Activated T-helper 1 cell treated with Interleukin-2 at 50 U/mL for 16 hours (primary cell): ENCODE measurements at regions not wholly inside any gene's neighbourhood (a gene's known extent, or its start where the extent isn't known, plus 50 kb on each side); places are given as distances from the start of the nearest gene placed in this dataset.

Source experiments
- DNase-seq: peaks from one replicate; pipeline ENCODE4 v3.0.0-alpha.2; 2020; ENCODE audit warnings: low read depth

- no peak for DNase-seq
These were observed 232.7 kb downstream of the BCL11A start for GRCh38 chr2:60320724-60321123.

GRCh38 chr2:60319031-60319547, 234.4 kb downstream of the BCL11A start:
- DNase-seq = no peak

- DNase-seq = no peak
These were observed 234.9 kb downstream of the BCL11A start for GRCh38 chr2:60318544-60318943.

GRCh38 chr2:60317844-60318243, 235.6 kb downstream of the BCL11A start:
- no peak for DNase-seq

GRCh38 chr2:60317034-60317386, 236.4 kb downstream of the BCL11A start:
- DNase-seq = no peak

GRCh38 chr2:60316381-60317033, 236.9 kb downstream of the BCL11A start:
- DNase-seq = no peak

- no peak for DNase-seq
These were observed 239.8 kb downstream of the BCL11A start for GRCh38 chr2:60313470-60314172.

GRCh38 chr2:60312618-60313017, 240.8 kb downstream of the BCL11A start:
- no peak for DNase-seq

- DNase-seq = no peak
These were observed 241.9 kb downstream of the BCL11A start for GRCh38 chr2:60311524-60311923.

- DNase-seq = no peak
These were observed 243.4 kb downstream of the BCL11A start for GRCh38 chr2:60309941-60310660.

- DNase-seq = no peak
These were observed 244.1 kb downstream of the BCL11A start for GRCh38 chr2:60309336-60309735.

GRCh38 chr2:60306267-60306861, 247.1 kb downstream of the BCL11A start:
- no peak for DNase-seq

GRCh38 chr2:60303680-60304079, 249.8 kb downstream of the BCL11A start:
- no peak for DNase-seq

- no peak for DNase-seq
These were observed 250.9 kb downstream of the BCL11A start for GRCh38 chr2:60302377-60303126.

- no peak for DNase-seq
These were observed 251.7 kb downstream of the BCL11A start for GRCh38 chr2:60301726-60302125.

GRCh38 chr2:60299179-60299578, 254.3 kb downstream of the BCL11A start:
- no peak for DNase-seq

- DNase-seq = no peak
These were observed 255.3 kb downstream of the BCL11A start for GRCh38 chr2:60298006-60298696.

- no peak for DNase-seq
These were observed 256.0 kb downstream of the BCL11A start for GRCh38 chr2:60297296-60298005.

GRCh38 chr2:60296219-60296955, 257.1 kb downstream of the BCL11A start:
- DNase-seq = no peak

- DNase-seq = no peak
These were observed 257.9 kb downstream of the BCL11A start for GRCh38 chr2:60295636-60295962.
